ENCODE measurements at regions not wholly inside any gene's neighbourhood (a gene's known extent, or its start where the extent isn't known, plus 50 kb on each side); places are given as distances from the start of the nearest gene placed in this dataset.

GRCh38 chr5:71993600-71993999 is 113.7 kb upstream of the MAP1B start:
- intact Hi-C loops (cut with DNase I): no loop called here
- DNase-seq (no peak), ATAC-seq (no peak), FAIRE-seq (no peak)
- no peak overlapping the region for H3K4me3 ChIP-seq
- H3K4me1 ChIP-seq: peaks cover 0 to 5% (median 0%) of the 10 kb centered on the region in 3 donors
- 75 to 86% methylated on average over 3 of the region's 3 CpGs for WGBS, 2 donors
- TF ChIP-seq CTCF (IDR thresholded peaks at IDR 0.05): no peak
- H3K9me3 ChIP-seq: no peaks in the 10 kb centered on the region
- no peak overlapping the region for H3K27ac ChIP-seq
- H3K36me3 ChIP-seq: no peaks in the 10 kb centered on the region
- H3K27me3 ChIP-seq: no peaks in the 10 kb centered on the region

- Histone ChIP-seq H3K27ac (no peak overlapping the region), H3K9me3 (no peaks in the 10 kb centered on the region), H3K4me1 (peaks cover 0 to 3% (median 0%) of the 10 kb centered on the region in 3 donors), H3K36me3 (no peaks in the 10 kb centered on the region), H3K4me3 (no peak overlapping the region), H3K27me3 (no peaks in the 10 kb centered on the region)
- no peak for DNase-seq
- WGBS, 2 donors: 46 to 63% methylated on average over 2 of the region's 2 CpGs
- TF ChIP-seq CTCF (IDR thresholded peaks at IDR 0.05): no peak
- no peak for ATAC-seq
- FAIRE-seq: no peak
- intact Hi-C loops (cut with DNase I): no loop called here
Observed at GRCh38 chr5:71996789-71997188, 110.5 kb upstream of the MAP1B start.

- TF ChIP-seq CTCF (IDR thresholded peaks at IDR 0.05): no peak
- Histone ChIP-seq H3K4me1 (no peaks in the 10 kb centered on the region), H3K27ac (no peak overlapping the region), H3K4me3 (no peak overlapping the region), H3K27me3 (no peaks in the 10 kb centered on the region), H3K9me3 (no peaks in the 10 kb centered on the region), H3K36me3 (no peaks in the 10 kb centered on the region)
- DNase-seq (no peak), ATAC-seq (no peak), FAIRE-seq (no peak)
- intact Hi-C loops (cut with DNase I): no loop called here
Observed at GRCh38 chr5:71998746-71999145, 108.5 kb upstream of the MAP1B start.

- intact Hi-C loops (cut with DNase I): no loop called here
- whole genome bisulfite sequencing, 2 donors: 79 to 85% methylated on average over 1 of the region's 1 CpG
- H3K36me3 ChIP-seq: no peaks in the 10 kb centered on the region
- H3K4me3 ChIP-seq: no peak overlapping the region
- no peaks in the 10 kb centered on the region for H3K9me3 ChIP-seq
- no peaks in the 10 kb centered on the region for H3K4me1 ChIP-seq
- no peak overlapping the region for H3K27ac ChIP-seq
- ATAC-seq (no peak), FAIRE-seq (no peak), DNase-seq (no peak)
- no peaks in the 10 kb centered on the region for H3K27me3 ChIP-seq
- TF ChIP-seq CTCF (IDR thresholded peaks at IDR 0.05): no peak
Observed at GRCh38 chr5:72000707-72001106, 106.6 kb upstream of the MAP1B start.

GRCh38 chr5:72005671-72006070 is 101.6 kb upstream of the MAP1B start:
- no peak overlapping the region for H3K27ac ChIP-seq
- no peaks in the 10 kb centered on the region for H3K9me3 ChIP-seq
- FAIRE-seq: no peak
- no peaks in the 10 kb centered on the region for H3K27me3 ChIP-seq
- no peak for ATAC-seq
- H3K36me3 ChIP-seq: no peaks in the 10 kb centered on the region
- H3K4me3 ChIP-seq: no peak overlapping the region
- TF ChIP-seq CTCF (IDR thresholded peaks at IDR 0.05): no peak
- no peaks in the 10 kb centered on the region for H3K4me1 ChIP-seq
- intact Hi-C loops (cut with DNase I): no loop called here
- no peak for DNase-seq

All from pancreas (tissue), 10 donors.